ENCODE measurements at regions not wholly inside any gene's neighbourhood (a gene's known extent, or its start where the extent isn't known, plus 50 kb on each side); places are given as distances from the start of the nearest gene placed in this dataset.

DNA sequence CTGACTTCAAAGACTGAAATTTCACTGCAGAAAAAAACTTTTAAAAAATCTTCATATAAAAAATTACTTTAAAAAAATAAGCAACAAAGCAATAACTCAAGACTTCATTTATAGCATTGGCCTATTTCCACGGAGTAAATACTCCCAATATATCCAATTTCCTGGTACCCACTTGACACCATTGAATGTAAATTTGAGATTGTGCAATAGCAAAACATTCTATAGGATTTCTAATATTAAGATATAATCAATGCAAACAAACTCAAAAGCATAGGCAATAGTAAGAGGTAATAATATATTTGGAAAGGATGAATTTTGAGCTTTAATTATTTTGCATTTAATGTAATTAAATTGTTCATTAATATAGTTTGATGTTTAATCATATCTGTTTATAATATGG is 148.0 kb upstream of the CNTN6 start:
- intact Hi-C loops (cut with DNase I; ENCODE audit: low total_unique reads): no loop called here
- Histone ChIP-seq H3K4me3 (no peak overlapping the region), H3K9me3 (no peaks in the 10 kb centered on the region), H3K27ac (no peak overlapping the region), H3K4me1 (no peaks in the 10 kb centered on the region), H3K36me3 (no peaks in the 10 kb centered on the region), H3K27me3 (no peaks in the 10 kb centered on the region)
- TF ChIP-seq POLR2A (IDR thresholded peaks at IDR 0.05): no peak
- no peak for TF ChIP-seq EP300 (IDR thresholded peaks at IDR 0.05; ENCODE audit: low read depth)
- TF ChIP-seq, protein P1, sequence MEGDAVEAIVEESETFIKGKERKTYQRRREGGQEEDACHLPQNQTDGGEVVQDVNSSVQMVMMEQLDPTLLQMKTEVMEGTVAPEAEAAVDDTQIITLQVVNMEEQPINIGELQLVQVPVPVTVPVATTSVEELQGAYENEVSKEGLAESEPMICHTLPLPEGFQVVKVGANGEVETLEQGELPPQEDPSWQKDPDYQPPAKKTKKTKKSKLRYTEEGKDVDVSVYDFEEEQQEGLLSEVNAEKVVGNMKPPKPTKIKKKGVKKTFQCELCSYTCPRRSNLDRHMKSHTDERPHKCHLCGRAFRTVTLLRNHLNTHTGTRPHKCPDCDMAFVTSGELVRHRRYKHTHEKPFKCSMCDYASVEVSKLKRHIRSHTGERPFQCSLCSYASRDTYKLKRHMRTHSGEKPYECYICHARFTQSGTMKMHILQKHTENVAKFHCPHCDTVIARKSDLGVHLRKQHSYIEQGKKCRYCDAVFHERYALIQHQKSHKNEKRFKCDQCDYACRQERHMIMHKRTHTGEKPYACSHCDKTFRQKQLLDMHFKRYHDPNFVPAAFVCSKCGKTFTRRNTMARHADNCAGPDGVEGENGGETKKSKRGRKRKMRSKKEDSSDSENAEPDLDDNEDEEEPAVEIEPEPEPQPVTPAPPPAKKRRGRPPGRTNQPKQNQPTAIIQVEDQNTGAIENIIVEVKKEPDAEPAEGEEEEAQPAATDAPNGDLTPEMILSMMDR (IDR thresholded peaks at IDR 0.05): no peak
- TF ChIP-seq POLR2AphosphoS5 (IDR thresholded peaks at IDR 0.05): no peak
- in situ Hi-C loops (cut with MboI; ENCODE audit: low pct_ligation_motif_present in 1 of 4, low pct_unique_long_range_greater_than_20kb in 1 of 4, low sequenced_read_pairs in 3 of 4): no loop called here
- WGBS, 2 donors (ENCODE audit: low coverage in 1 of 2): 33 to 64% methylated on average over 1 of the region's 1 CpG
- DNase-seq: no peak

DNA sequence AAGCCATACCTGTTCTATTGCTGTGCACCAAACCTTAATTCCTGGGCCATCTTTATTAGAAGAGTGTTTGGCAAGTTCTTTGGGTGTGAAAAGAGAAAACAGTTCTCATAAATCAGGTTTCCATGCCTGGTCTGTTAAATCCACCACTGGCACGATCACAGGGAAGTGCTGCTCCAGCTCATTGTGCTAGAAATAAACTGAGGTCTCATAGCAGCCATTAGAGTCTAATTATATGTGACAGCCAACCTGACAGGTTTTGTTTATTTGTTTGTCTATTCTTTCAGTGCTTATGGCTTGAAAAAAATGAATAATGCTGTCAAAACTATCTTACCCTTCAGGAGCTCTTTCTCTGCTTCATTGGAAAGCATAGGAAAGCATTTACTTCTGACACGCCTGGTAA is 147.1 kb upstream of the CNTN6 start:
- H3K9me3 ChIP-seq: no peaks in the 10 kb centered on the region
- no peaks in the 10 kb centered on the region for H3K27me3 ChIP-seq
- WGBS, 2 donors (ENCODE audit: low coverage in 1 of 2): 67 to 83% methylated on average over 2 of the region's 2 CpGs
- H3K4me3 ChIP-seq: no peak overlapping the region
- H3K27ac ChIP-seq: no peak overlapping the region
- no peaks in the 10 kb centered on the region for H3K4me1 ChIP-seq
- in situ Hi-C loops (cut with MboI; ENCODE audit: low pct_ligation_motif_present in 1 of 4, low pct_unique_long_range_greater_than_20kb in 1 of 4, low sequenced_read_pairs in 3 of 4): no loop called here
- H3K36me3 ChIP-seq: no peaks in the 10 kb centered on the region
- TF ChIP-seq POLR2AphosphoS5 (IDR thresholded peaks at IDR 0.05) (no peak), EP300 (IDR thresholded peaks at IDR 0.05; ENCODE audit: low read depth) (no peak)
- intact Hi-C loops (cut with DNase I; ENCODE audit: low total_unique reads): no loop called here
- no peak for DNase-seq

DNA sequence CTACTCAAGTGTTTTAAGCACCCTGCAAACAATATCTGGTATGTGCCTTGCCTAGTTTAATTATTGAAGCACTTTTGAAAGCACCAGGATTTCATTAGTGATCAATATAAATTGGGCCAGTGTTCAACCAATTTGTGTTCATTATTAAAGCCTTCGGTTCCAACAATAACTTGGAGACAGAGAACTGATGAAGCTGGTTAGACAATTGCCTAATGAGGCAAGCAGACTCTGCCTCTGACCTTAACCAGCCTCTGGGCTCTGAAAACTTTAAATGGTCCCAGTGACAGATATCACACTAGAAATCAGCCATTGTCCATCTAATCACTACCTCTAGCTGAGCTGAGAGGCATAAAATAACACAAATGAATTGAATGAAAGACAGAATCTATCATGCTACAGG is 139.9 kb upstream of the CNTN6 start:
- Histone ChIP-seq H3K36me3 (no peaks in the 10 kb centered on the region), H3K27ac (no peak overlapping the region), H3K4me1 (no peaks in the 10 kb centered on the region), H3K4me3 (no peak overlapping the region), H3K9me3 (no peaks in the 10 kb centered on the region), H3K27me3 (no peaks in the 10 kb centered on the region)
- no peak for DNase-seq
- 95 to 100% methylated on average over 1 of the region's 1 CpG for WGBS, 2 donors (ENCODE audit: low coverage in 1 of 2)
- TF ChIP-seq POLR2A (IDR thresholded peaks at IDR 0.05) (no peak), POLR2AphosphoS5 (IDR thresholded peaks at IDR 0.05) (no peak), EP300 (IDR thresholded peaks at IDR 0.05; ENCODE audit: low read depth) (no peak)
- TF ChIP-seq, protein P1 (IDR thresholded peaks at IDR 0.05): no peak
- intact Hi-C loops (cut with DNase I; ENCODE audit: low total_unique reads) (no loop called here), in situ Hi-C loops (cut with MboI; ENCODE audit: low pct_ligation_motif_present in 1 of 4, low pct_unique_long_range_greater_than_20kb in 1 of 4, low sequenced_read_pairs in 3 of 4) (no loop called here)

DNA sequence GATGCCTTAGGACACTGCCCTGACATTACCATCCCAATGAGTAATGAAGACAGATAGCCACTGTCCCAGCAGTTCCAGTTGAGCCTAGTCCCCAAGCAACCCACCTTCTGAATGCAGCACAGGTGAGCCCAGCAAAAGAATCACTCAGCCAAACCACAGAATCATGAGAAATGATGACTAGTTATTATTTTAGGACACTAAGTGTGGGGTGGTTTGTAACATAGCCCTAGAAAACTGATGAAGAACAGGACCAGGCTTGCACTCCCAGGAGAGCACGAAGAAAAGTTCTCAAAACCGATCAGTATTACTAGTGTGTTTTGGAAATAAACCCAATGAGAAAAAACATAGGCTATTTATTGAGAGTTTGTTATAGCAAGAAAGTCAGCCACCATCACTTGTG is 129.6 kb upstream of the CNTN6 start:
- TF ChIP-seq EP300 (IDR thresholded peaks at IDR 0.05; ENCODE audit: low read depth): no peak
- TF ChIP-seq POLR2AphosphoS5 (IDR thresholded peaks at IDR 0.05): no peak
- TF ChIP-seq, protein P1 (IDR thresholded peaks at IDR 0.05): no peak
- TF ChIP-seq POLR2A (IDR thresholded peaks at IDR 0.05): no peak
- WGBS, 2 donors (ENCODE audit: low coverage in 1 of 2): 76 to 82% methylated on average over 2 of the region's 2 CpGs
- in situ Hi-C loops (cut with MboI; ENCODE audit: low pct_ligation_motif_present in 1 of 4, low pct_unique_long_range_greater_than_20kb in 1 of 4, low sequenced_read_pairs in 3 of 4): no loop called here
- intact Hi-C loops (cut with DNase I; ENCODE audit: low total_unique reads): no loop called here
- no peaks in the 10 kb centered on the region for H3K4me1 ChIP-seq
- no peaks in the 10 kb centered on the region for H3K27me3 ChIP-seq
- H3K36me3 ChIP-seq: no peaks in the 10 kb centered on the region
- no peaks in the 10 kb centered on the region for H3K9me3 ChIP-seq
- DNase-seq: no peak
- no peak overlapping the region for H3K4me3 ChIP-seq
- H3K27ac ChIP-seq: no peak overlapping the region

DNA sequence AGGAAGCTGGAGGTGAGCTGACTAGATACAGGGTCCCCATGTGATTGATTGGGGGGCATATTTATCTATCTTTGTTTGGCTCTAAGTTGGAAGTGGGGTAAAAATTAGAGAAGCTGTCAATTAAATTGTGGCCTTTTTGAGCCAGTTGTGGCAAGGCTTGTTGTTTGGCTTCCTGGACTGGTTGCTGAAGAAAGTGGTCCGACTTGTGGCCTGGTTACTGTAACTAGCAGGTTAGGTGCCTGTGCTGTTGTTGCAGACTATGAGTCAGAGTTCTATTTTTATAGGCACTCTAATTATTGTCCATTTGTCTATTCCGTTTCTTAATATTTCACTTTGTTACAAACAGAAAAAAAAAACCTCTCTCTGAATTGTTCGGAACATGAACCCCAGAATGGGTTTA is 129.1 kb upstream of the CNTN6 start:
- no peaks in the 10 kb centered on the region for H3K9me3 ChIP-seq
- 87 to 90% methylated on average over 3 of the region's 3 CpGs for WGBS, 2 donors (ENCODE audit: low coverage in 1 of 2)

More for the DNA sequence above, 129.1 kb upstream of the CNTN6 start:
- Histone ChIP-seq H3K36me3 (no peaks in the 10 kb centered on the region), H3K27ac (no peak overlapping the region), H3K4me1 (no peaks in the 10 kb centered on the region), H3K27me3 (no peaks in the 10 kb centered on the region), H3K4me3 (no peak overlapping the region)
- no peak for DNase-seq
- TF ChIP-seq, protein P1 (IDR thresholded peaks at IDR 0.05): no peak
- TF ChIP-seq POLR2AphosphoS5 (IDR thresholded peaks at IDR 0.05) (no peak), POLR2A (IDR thresholded peaks at IDR 0.05) (no peak), EP300 (IDR thresholded peaks at IDR 0.05; ENCODE audit: low read depth) (no peak)
- intact Hi-C loops (cut with DNase I; ENCODE audit: low total_unique reads): no loop called here
- in situ Hi-C loops (cut with MboI; ENCODE audit: low pct_ligation_motif_present in 1 of 4, low pct_unique_long_range_greater_than_20kb in 1 of 4, low sequenced_read_pairs in 3 of 4): no loop called here
